GM21526 (cell line): ENCODE measurements at regions not wholly inside any gene's neighbourhood (a gene's known extent, or its start where the extent isn't known, plus 50 kb on each side); places are given as distances from the start of the nearest gene placed in this dataset.
A peak's percentile ranks its signal among the peaks of the same experiment; 100 is the strongest.
"Not testable (repeated sequence)": the region's sequence is repeated elsewhere in the genome, so short reads cannot be mapped to it uniquely, and the experiment has no call there.

Experiments
- ATAC-seq: cut with Tn5 transposase; IDR thresholded peaks from one replicate; pipeline ENCODE4 v1.9.1; 2021; ENCODE audit warnings: moderate library complexity; ENCODE audit not compliant: unreplicated experiment, low FRiP score

DNA sequence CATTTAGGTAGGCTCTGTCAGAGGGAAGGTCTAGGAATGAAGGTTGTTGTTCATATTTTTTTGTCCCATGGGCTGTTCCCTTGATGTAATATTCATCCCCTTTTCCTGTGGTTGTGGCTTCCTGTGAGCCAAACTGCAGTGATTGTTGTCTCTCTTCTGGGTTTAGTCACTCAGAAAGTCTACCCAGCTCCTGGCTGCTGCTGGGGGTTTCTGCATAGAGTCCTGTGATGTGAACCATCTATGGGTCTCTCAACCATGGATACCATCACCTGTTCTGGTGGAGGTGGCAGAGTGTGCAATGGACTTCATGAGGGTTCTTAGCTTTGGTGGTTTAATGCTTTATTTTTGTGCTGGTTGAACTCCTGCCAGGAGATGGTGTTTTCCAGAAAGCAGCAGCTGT, 122.8 kb downstream of the ZC4H2 start:
- no peak for ATAC-seq

DNA sequence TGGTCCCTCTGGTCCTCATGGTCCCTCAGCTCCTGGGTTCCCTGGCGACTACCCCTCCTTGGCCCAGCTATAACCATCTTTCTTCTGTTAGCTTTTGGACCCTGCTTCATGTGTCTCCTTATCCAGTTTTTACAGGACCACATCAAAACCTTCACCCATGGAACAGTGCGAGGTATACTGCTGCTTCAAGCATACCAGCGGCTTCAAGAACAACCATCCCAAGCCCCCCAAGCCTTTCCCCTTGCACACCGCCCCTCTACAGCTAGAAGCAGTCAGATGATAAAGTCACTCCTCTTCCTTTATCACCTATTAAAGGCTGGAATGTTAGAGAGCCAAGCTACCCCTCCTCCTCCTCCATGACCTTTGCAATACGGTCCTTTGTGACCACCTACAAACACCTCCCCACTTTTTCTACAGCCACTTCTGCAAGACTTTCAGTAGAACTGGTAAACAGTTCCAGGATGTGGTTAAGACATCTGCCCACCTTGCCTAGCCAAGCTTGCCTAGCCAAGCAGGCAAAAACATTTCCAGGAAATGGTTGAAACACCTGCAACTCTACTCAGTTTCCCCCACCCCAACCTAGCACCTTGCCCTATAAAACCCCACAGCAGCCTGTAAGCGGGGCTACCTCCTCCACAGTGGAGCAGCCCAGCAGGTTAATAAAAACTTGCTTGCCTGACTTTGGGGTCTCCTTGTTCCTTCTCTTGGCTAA, 125.7 kb downstream of the ZC4H2 start:
- ATAC-seq, result peak; percentile 62

DNA sequence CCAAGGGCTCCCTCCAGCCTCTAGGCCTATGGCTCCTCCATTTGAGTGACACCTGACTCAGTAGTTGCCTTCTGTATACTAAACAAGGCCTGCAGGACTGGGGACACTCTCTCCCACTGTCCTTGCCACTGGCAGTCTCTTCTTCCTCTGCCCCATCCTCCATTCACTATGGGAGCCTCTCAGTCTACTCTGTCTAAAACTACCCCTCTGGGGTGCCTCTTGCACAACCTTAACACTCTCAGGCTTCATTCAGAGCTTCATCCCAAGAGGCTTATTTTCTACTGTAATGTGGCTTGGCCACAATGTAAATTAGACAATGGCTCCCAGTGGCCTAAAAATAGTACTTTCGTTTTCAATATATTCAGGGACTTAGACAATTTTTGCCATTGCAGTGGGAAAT, 133.0 kb downstream of the ZC4H2 start:
- ATAC-seq, result no peak

DNA sequence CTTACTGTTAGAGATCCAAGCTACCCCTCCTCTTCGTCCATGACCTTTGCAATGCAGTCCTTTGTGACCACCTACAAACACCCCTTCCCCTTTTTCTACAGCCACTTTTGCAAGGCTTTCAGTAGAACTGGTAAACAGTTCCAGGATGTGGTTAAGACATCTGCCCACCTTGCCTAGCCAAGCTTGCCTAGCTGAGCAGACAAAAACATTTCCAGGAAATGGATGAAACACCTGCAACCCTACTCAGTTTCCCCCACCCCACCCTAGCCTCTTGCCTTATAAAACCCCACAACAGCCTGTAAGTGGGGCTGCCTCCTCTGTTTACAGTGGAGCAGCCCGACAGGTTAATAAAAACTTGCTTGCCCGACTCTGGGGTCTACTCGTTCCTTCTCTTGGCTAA, 133.8 kb downstream of the ZC4H2 start:
- peak; percentile 64 for ATAC-seq

DNA sequence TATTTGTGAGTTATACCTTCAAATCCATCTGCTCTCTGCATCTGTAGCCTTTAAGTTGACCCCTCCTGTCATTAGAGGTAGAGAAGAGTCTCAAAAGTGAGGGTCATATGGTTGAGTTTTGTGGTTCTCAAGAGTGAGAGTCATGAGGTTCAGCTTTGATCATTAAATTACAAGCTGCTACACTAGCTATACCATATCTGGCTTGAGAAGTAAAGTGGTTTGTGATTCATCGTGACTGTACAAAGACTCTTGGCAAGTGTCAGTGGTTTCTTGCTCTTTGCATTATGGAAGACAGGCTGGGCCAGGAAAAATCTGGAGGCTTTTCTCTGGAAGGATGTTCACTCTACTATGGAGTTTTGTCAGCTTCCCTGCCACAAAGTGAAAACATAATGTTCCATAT, 170.6 kb downstream of the ZC4H2 start:
- ATAC-seq, result no peak

DNA sequence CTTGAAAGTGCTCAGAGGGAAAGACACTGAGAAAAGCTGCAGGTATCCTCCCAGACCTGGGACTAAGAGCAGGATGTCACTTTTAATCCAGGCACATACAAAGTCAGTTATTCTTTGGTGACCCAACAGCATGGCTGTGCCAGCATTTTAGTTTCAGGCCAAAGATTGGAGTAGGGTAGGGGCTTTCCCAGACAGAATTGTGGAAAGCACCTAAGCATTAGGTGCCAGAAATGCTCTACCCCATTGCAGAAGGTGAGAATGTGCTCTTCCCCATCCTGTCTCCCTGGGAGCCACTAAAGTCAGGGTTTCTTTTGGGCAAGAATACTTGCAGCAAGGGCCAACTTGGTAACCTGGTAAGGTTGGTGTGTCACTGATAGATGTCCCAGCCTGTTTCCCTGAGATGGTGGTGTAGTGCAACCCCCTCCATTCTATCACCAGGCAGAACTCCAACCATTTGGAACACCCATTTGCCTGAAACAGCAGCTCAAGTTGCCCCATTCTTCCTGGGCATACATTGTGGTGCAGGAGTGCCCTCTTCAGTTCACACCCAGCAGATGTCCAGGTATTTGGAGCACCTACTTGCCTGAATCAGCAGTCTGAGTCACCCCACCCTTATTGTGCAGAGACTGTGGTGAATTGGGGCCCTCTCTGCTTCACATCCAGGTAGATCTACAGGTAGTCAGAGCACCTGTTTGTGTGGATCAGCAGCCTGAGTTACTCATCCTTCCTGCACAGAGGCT, 183.5 kb downstream of the ZC4H2 start:
- ATAC-seq, result no peak

DNA sequence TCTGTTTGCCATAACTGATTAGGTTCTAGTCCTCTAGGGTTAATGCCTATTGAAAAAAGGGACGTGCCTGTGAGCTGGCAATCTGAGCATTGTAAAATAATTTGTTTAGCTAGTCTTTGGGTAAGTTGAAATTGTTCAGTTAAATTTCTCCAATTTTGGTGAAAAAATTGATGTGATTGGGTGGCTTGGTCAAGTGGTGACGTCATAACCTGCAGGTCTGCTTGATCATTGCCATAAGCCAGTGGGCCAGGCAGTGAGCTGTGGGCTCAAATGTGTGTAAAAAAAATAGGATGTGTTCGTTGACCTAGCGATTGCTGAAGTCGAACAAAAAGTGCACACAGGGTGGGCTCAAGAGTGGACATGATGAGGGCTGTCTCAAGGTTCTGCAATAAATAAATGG, 193.3 kb downstream of the ZC4H2 start:
- no peak for ATAC-seq

DNA sequence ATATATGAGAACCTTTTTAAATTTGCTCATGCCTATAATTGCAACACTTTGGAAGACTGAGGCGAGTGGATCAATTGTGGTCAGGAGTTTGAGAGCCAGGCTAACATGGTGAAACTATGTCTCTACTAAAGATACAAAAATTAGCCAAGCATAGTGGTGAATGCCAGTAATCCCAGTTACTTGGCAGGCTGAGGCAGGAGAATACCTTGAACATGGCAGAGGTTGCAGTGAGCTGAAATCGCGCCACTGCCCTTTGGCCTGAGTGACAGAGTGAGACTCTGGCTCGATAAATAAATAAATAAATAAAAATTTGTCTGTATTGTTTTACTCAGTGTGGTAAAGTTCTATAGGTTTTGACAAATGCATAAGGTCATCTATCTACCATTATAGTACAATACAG, 218.2 kb downstream of the ZC4H2 start:
- no peak for ATAC-seq

DNA sequence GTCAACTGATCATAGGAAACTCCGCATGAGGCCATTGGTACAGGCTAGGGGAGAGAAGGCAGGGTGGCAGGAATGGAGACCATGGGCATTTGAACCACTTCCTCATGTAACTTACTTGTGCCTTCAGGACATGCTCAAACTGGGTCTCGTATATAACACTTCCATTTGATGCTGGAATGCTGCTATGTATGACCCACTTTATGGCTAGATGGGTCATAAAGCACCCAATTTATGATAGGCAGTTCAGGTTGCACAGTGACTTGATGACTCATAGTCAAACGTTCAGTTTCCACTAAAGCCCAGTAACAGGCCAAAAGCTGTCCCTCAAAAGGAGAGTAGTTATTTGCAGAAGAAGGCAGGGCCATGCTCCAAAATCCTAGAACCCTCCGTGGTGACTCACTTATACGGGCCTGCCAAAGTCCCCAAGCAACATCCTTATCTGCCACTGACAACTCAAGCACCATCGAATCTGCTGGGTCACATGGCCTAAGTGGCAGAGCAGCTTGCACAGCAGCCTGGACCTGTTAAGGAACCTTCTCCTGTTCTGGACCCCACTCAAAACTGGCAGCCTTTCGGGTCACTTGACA, 236.4 kb downstream of the ZC4H2 start:
- ATAC-seq, result no peak

DNA sequence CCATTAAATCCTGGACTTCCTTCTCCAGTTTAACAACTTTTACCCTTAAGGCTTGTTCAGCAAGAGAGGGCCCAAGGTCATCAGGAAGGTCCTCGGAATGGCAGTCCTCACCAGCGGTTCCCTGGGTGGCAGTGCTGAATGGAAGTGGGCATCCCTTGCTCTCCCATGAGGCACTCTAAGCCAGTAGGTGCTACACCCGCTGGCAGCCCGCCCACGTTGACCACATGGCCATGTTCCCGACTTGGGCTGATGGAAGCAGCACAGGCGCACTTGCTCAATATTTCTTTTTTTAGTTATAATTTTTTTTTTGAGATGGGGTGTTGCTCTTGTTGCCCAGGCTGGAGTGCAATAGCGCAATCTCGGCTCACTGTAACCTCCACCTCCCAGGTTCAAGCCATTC, 277.9 kb downstream of the ZC4H2 start:
- no peak for ATAC-seq

DNA sequence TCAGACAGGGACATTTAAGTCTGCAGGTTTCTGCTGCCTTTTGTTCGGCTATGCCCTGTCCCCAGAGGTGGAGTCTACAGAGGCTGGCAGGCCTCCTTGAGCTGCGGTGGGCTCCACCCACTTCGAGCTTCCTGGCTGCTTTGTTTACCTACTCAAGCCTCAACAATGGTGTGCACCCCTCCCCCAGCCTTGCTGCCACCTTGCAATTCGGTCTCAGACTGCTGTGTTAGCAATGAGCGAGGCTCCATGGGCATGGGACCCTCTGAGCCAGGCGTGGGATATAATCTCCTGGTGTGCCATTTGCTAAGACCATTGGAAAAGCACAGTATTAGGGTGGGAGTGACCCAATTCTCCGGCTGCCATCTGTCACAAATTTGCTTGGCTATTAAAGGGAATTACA, 280.9 kb downstream of the ZC4H2 start:
- not testable (repeated sequence) for ATAC-seq

DNA sequence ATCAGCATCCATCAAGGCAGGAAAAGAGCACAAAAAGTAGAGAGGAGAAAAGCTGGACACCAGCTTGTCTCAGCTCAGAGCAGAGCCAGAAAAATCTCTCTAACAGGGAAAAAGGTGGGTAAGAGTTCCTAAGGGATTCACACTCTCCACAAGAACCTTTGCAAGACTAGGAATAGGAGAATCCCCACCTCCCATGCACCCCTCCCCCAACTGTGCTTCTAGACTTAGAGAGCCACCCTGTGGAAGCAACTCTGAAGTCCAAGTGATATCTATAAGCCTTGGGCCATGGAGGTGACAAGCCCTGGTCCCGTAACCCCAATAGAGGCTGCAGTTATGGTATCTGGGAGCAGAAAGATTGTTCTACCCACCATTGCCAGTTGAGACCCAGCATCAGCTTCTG, 267.6 kb upstream of the MTMR8 start:
- no peak for ATAC-seq

DNA sequence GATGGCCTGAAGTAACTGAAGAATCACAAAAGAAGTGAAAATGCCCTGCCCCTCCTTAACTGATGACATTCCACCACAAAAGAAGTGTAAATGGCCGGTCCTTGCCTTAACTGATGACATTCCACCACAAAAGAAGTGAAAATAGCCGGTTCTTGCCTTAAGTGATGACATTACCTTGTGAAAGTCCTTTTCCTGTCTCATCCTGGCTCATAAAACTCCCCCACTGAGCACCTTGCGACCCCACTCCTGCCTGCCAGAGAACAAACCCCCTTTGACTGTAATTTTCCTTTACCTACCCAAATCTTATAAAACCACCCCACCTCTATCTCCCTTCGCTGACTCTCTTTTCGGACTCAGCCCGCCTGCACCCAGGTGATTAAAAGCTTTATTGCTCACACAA, 262.0 kb upstream of the MTMR8 start:
- ATAC-seq, result not testable (repeated sequence)

DNA sequence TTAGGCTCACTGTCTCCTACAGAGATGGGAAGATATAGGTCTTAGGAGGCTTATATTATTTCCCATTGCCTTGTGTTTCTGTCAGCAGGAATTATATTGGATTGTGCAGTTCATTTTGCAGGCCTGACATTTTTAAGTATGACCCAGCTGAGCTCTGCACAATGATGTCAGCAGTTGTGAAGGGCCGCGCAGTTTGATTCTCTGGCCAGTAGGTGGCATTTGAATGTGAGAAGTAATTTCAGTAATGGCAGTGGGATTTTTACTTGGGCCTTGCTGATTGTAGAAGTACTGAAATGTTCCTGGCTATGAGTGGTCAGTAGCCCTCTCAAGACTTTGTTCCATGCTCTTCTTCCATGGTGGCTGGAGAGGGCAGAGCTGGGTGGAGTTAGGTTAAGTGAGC, 247.2 kb upstream of the MTMR8 start:
- ATAC-seq, result no peak
